ENCODE measurements at regions not wholly inside any gene's neighbourhood (a gene's known extent, or its start where the extent isn't known, plus 50 kb on each side); places are given as distances from the start of the nearest gene placed in this dataset.

DNA sequence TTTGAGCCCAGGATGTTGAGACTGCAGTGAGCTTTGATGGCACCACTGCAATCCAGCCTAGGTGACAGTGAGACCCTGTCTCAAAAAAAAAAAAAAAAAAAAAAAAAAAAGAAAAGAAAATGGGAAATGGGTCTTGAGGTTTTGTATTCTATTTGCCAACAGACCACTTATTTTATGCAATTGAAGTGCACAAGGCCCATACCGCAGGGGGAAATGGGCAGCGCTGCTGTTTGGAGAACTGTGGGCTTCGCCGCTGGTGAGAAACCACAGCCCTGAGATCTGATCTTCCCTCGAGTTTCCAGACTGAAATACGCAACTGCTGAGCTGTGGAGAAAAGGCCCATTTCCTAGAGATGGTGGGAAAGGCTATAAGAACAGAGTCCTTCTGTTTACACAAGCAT is 512.0 kb downstream of the TCERG1L start:
- no peak for DNase-seq

DNA sequence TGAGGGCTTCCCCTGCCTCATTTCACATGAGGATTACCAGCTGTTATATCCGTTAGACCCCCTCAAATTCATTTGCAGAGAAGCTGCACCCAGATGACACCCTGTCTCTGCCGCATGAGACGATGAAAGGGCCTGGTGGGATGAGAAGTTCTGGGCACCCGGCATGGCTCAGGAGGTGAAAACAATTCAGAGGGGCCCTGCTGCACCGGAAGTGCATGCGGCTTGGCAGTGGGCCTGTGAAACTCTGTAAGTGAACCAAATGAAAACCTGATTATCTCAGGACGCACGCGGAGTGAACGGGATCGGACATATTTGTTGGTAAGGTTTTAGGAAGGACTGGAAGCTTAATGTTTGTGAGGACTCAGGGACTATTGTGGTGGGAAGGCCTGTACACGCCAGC is 511.2 kb downstream of the TCERG1L start:
- Histone ChIP-seq H3K27ac (no peak overlapping the region), H3K27me3 (no peaks in the 10 kb centered on the region), H3K36me3 (no peaks in the 10 kb centered on the region), H3K9me3 (peaks cover 0 to 3% (median 0%) of the 10 kb centered on the region in 4 donors), H3K4me3 (no peak overlapping the region), H3K4me1 (no peaks in the 10 kb centered on the region)
- peak in 1 of 3 donors; percentile 21 for DNase-seq
- TF ChIP-seq POLR2A (IDR thresholded peaks at IDR 0.05): no peak
- TF ChIP-seq, protein P1, sequence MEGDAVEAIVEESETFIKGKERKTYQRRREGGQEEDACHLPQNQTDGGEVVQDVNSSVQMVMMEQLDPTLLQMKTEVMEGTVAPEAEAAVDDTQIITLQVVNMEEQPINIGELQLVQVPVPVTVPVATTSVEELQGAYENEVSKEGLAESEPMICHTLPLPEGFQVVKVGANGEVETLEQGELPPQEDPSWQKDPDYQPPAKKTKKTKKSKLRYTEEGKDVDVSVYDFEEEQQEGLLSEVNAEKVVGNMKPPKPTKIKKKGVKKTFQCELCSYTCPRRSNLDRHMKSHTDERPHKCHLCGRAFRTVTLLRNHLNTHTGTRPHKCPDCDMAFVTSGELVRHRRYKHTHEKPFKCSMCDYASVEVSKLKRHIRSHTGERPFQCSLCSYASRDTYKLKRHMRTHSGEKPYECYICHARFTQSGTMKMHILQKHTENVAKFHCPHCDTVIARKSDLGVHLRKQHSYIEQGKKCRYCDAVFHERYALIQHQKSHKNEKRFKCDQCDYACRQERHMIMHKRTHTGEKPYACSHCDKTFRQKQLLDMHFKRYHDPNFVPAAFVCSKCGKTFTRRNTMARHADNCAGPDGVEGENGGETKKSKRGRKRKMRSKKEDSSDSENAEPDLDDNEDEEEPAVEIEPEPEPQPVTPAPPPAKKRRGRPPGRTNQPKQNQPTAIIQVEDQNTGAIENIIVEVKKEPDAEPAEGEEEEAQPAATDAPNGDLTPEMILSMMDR (IDR thresholded peaks at IDR 0.05): no peak

More for the DNA sequence above, 512.0 kb downstream of the TCERG1L start:
- Histone ChIP-seq H3K27ac (no peak overlapping the region), H3K36me3 (no peaks in the 10 kb centered on the region), H3K27me3 (no peaks in the 10 kb centered on the region), H3K4me1 (no peaks in the 10 kb centered on the region), H3K4me3 (no peak overlapping the region), H3K9me3 (peaks cover 0 to 3% (median 0%) of the 10 kb centered on the region in 4 donors)
- TF ChIP-seq POLR2A (IDR thresholded peaks at IDR 0.05): no peak
- TF ChIP-seq, protein P1 (IDR thresholded peaks at IDR 0.05): no peak

DNA sequence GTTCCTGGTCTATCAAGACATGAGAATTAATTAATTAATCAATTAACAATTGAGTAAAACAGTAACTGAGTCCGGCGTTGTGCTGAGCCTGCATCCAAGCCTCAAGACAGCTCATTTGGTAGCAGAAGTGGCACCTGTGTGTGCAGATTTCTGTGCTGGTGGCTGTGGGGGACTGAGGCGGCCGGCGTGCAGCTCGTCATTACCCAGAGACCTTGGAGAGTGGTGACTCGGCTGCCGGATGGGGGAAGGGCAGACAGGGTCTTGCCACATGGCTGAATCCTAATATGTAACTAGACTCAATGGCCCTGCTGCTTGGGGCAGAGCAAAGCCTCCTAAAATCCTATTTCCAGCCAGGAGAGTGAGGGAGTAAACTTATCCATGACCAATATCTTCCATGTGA is 510.2 kb downstream of the TCERG1L start:
- TF ChIP-seq, protein P1 (IDR thresholded peaks at IDR 0.05): no peak
- no peak for TF ChIP-seq POLR2A (IDR thresholded peaks at IDR 0.05)
- Histone ChIP-seq H3K27me3 (no peaks in the 10 kb centered on the region), H3K27ac (no peak overlapping the region), H3K4me3 (no peak overlapping the region), H3K9me3 (peaks cover 0 to 3% (median 0%) of the 10 kb centered on the region in 4 donors), H3K4me1 (no peaks in the 10 kb centered on the region), H3K36me3 (no peaks in the 10 kb centered on the region)
- DNase-seq: no peak

DNA sequence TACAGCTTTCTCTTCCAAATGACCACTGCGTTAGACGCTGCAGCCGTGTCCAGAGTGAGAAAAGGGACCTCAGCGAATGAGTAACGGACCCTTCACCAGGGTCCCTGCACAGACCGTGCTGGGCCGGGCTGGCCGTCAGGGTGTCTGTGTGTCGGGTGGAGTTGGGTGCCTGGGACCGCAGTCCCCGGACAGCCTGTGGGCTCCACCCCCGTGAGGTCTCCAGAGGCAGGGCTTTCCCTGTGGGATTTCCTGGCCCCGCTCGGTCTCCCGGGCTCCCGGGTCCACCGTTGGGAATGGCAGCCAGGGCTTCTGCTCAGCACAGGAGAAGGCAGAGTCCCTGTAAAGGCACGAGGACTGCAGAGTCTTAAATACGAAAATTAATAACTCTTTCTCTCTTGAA is 509.7 kb downstream of the TCERG1L start:
- peaks cover 0 to 3% (median 0%) of the 10 kb centered on the region in 4 donors for H3K9me3 ChIP-seq
- TF ChIP-seq, protein P1 (IDR thresholded peaks at IDR 0.05): no peak
- TF ChIP-seq POLR2A (IDR thresholded peaks at IDR 0.05): no peak
- H3K4me3 ChIP-seq: no peak overlapping the region
- H3K4me1 ChIP-seq: no peaks in the 10 kb centered on the region
- no peaks in the 10 kb centered on the region for H3K27me3 ChIP-seq
- H3K27ac ChIP-seq: no peak overlapping the region
- H3K36me3 ChIP-seq: no peaks in the 10 kb centered on the region
- peak in 1 of 3 donors; percentile 41 for DNase-seq

DNA sequence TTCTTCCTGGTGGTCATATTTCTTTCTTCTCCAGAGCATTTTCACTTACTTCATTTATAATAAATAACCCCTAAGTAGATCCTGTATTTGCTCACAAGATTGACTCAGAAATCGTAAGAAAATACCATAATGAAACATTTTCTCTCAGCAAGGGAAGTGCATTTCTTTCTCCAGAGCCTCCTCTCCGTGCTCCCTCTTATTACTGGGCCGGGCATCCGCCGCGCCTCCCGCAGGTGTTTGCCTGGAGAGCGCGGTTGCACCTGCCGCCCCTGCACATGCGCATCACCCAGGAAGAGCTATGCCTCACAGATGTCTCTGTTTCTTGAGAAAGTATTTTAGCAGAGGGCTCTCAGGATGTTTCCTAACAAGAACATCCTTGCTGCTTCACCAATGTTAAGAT is 509.2 kb downstream of the TCERG1L start:
- TF ChIP-seq, protein P1 (IDR thresholded peaks at IDR 0.05): no peak
- no peak for TF ChIP-seq POLR2A (IDR thresholded peaks at IDR 0.05)
- H3K9me3 ChIP-seq: peaks cover 0 to 3% (median 0%) of the 10 kb centered on the region in 4 donors
- H3K27me3 ChIP-seq: no peaks in the 10 kb centered on the region
- no peaks in the 10 kb centered on the region for H3K36me3 ChIP-seq
- H3K4me1 ChIP-seq: no peaks in the 10 kb centered on the region
- H3K4me3 ChIP-seq: no peak overlapping the region
- DNase-seq: no peak
- H3K27ac ChIP-seq: no peak overlapping the region

DNA sequence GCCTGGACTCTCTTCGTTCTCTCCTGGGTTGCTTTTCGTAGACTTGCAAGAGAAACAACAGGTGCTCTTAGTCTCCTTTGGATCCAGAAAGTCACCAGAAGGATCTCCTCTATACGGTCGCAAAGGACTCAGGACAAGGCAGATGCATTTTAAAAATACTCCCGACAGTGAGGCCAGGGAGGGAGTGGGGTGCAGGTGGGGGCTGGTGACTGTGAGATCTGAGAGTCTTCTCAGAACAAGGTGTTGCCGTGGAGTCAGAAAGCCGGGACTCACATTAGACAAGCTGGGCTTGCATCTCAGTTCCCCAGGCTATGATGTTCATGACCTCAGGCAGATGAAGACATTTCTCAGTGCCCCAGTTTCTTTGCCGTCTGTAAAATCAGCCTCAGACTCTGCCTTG is 507.2 kb downstream of the TCERG1L start:
- H3K4me1 ChIP-seq: no peaks in the 10 kb centered on the region
- no peaks in the 10 kb centered on the region for H3K27me3 ChIP-seq
- DNase-seq: no peak
- no peak for TF ChIP-seq POLR2A (IDR thresholded peaks at IDR 0.05)
- TF ChIP-seq, protein P1 (IDR thresholded peaks at IDR 0.05): no peak
- H3K4me3 ChIP-seq: no peak overlapping the region
- H3K27ac ChIP-seq: no peak overlapping the region
- H3K9me3 ChIP-seq: peaks cover 0 to 3% (median 0%) of the 10 kb centered on the region in 4 donors
- no peaks in the 10 kb centered on the region for H3K36me3 ChIP-seq

All from Peyer's patch (tissue), 4 donors.